ENCODE measurements at regions not wholly inside any gene's neighbourhood (a gene's known extent, or its start where the extent isn't known, plus 50 kb on each side); places are given as distances from the start of the nearest gene placed in this dataset.
"Not testable (repeated sequence)": the region's sequence is repeated elsewhere in the genome, so short reads cannot be mapped to it uniquely, and the experiment has no call there.

- no peak for DNase-seq (ENCODE audit: low read depth in 2 of 2)
Observed at GRCh38 chr9:1554081-1555035, 460.8 kb upstream of the SMARCA2 start.

- not testable (repeated sequence) for DNase-seq (ENCODE audit: low read depth in 2 of 2)
Observed at GRCh38 chr9:1558666-1559065, 456.5 kb upstream of the SMARCA2 start.

- no peak for DNase-seq (ENCODE audit: low read depth in 2 of 2)
Observed at GRCh38 chr9:1575939-1576338, 439.2 kb upstream of the SMARCA2 start.

GRCh38 chr9:1580215-1580614 is 434.9 kb upstream of the SMARCA2 start:
- no peak for DNase-seq (ENCODE audit: low read depth in 2 of 2)

GRCh38 chr9:1581926-1582325 is 433.2 kb upstream of the SMARCA2 start:
- DNase-seq (ENCODE audit: low read depth in 2 of 2) = no peak

GRCh38 chr9:1591310-1591709 is 423.8 kb upstream of the SMARCA2 start:
- no peak for DNase-seq (ENCODE audit: low read depth in 2 of 2)

GRCh38 chr9:1598270-1598669 is 416.9 kb upstream of the SMARCA2 start:
- DNase-seq (ENCODE audit: low read depth in 2 of 2) = no peak

- DNase-seq (ENCODE audit: low read depth in 2 of 2) = no peak
Observed at GRCh38 chr9:1599961-1600360, 415.2 kb upstream of the SMARCA2 start.

GRCh38 chr9:1604942-1605560 is 410.1 kb upstream of the SMARCA2 start:
- DNase-seq (ENCODE audit: low read depth in 2 of 2) = no peak

GRCh38 chr9:1606253-1606652 is 408.9 kb upstream of the SMARCA2 start:
- DNase-seq (ENCODE audit: low read depth in 2 of 2) = no peak

- no peak for DNase-seq (ENCODE audit: low read depth in 2 of 2)
Observed at GRCh38 chr9:1612886-1613285, 402.3 kb upstream of the SMARCA2 start.

GRCh38 chr9:1617419-1617818 is 397.7 kb upstream of the SMARCA2 start:
- no peak for DNase-seq (ENCODE audit: low read depth in 2 of 2)

GRCh38 chr9:1619915-1620710 is 395.0 kb upstream of the SMARCA2 start:
- no peak for DNase-seq (ENCODE audit: low read depth in 2 of 2)

GRCh38 chr9:1637401-1637800 is 377.7 kb upstream of the SMARCA2 start:
- no peak for DNase-seq (ENCODE audit: low read depth in 2 of 2)

GRCh38 chr9:1639166-1639565 is 376.0 kb upstream of the SMARCA2 start:
- no peak for DNase-seq (ENCODE audit: low read depth in 2 of 2)

GRCh38 chr9:1647776-1648175 is 367.4 kb upstream of the SMARCA2 start:
- DNase-seq (ENCODE audit: low read depth in 2 of 2) = no peak

GRCh38 chr9:1653282-1653681 is 361.9 kb upstream of the SMARCA2 start:
- no peak for DNase-seq (ENCODE audit: low read depth in 2 of 2)

GRCh38 chr9:1658661-1659362 is 356.3 kb upstream of the SMARCA2 start:
- no peak for DNase-seq (ENCODE audit: low read depth in 2 of 2)

GRCh38 chr9:1659363-1659690 is 355.8 kb upstream of the SMARCA2 start:
- no peak for DNase-seq (ENCODE audit: low read depth in 2 of 2)

- no peak for DNase-seq (ENCODE audit: low read depth in 2 of 2)
Observed at GRCh38 chr9:1668441-1668840, 346.7 kb upstream of the SMARCA2 start.

- no peak for DNase-seq (ENCODE audit: low read depth in 2 of 2)
Observed at GRCh38 chr9:1673300-1673699, 341.8 kb upstream of the SMARCA2 start.

- no peak for DNase-seq (ENCODE audit: low read depth in 2 of 2)
Observed at GRCh38 chr9:1676771-1677170, 338.4 kb upstream of the SMARCA2 start.

All from stimulated activated CD4-positive, alpha-beta T cell treated with anti-CD3 and anti-CD28 coated beads, Interleukin-1b, Interleukin-23, amount 100 ng/mL, for 4 hours (primary cell).